HEK293T (cell line): ENCODE measurements at regions not wholly inside any gene's neighbourhood (a gene's known extent, or its start where the extent isn't known, plus 50 kb on each side); places are given as distances from the start of the nearest gene placed in this dataset.

ENCODE experiments used
- BHLHE40 ChIP-seq: fragments of 450-650 bp; IDR thresholded peaks from 2 replicates; pipeline ENCODE4 v1.6.1; 2016; ENCODE audit warnings: mild to moderate bottlenecking, moderate library complexity, borderline replicate concordance
- FOXK2 ChIP-seq: fragments of 450-650 bp; IDR thresholded peaks from 2 replicates; pipeline ENCODE4 v1.6.1; 2016; ENCODE audit warnings: mild to moderate bottlenecking
- FOXM1 ChIP-seq: fragments of 450-650 bp; IDR thresholded peaks from 2 replicates; pipeline ENCODE4 v1.6.1; 2017; ENCODE audit warnings: mild to moderate bottlenecking, borderline replicate concordance
- L3MBTL2 ChIP-seq: fragments of 450-650 bp; conservative IDR thresholded peaks from 2 replicates; pipeline ENCODE4 v1.6.1; 2016; ENCODE audit warnings: mild to moderate bottlenecking
- LEF1 ChIP-seq: fragments of 450-650 bp; IDR thresholded peaks from 2 replicates; pipeline ENCODE4 v1.6.1; 2017; ENCODE audit warnings: mild to moderate bottlenecking, borderline replicate concordance
- NFRKB ChIP-seq: fragments of 450-650 bp; IDR thresholded peaks from 2 replicates; pipeline ENCODE4 v1.6.1; 2016; ENCODE audit warnings: mild to moderate bottlenecking, moderate library complexity
- SP1 ChIP-seq: fragments of 450-650 bp; IDR thresholded peaks from 2 replicates; pipeline ENCODE4 v1.6.1; 2017
- SUZ12 ChIP-seq: fragments of 450-650 bp; IDR thresholded peaks from 2 replicates; pipeline ENCODE4 v1.6.1; 2016; ENCODE audit warnings: mild to moderate bottlenecking
- TARDBP ChIP-seq: fragments of 450-650 bp; IDR thresholded peaks from 2 replicates; pipeline ENCODE4 v1.6.1; 2016

GRCh38 chr11:57890521-57890920 lies 128.9 kb downstream of the CTNND1 start:
- no peak for TF ChIP-seq L3MBTL2
- no peak for TF ChIP-seq NFRKB
- TF ChIP-seq FOXK2 = no peak
- TF ChIP-seq LEF1 = no peak
- TF ChIP-seq SP1 = no peak
- TF ChIP-seq FOXM1 = no peak
- TF ChIP-seq SUZ12 = no peak
- TF ChIP-seq BHLHE40 = no peak
- TF ChIP-seq TARDBP = no peak
